Astrocyte (in vitro differentiated cells and primary cell): ENCODE measurements at regions not wholly inside any gene's neighbourhood (a gene's known extent, or its start where the extent isn't known, plus 50 kb on each side); places are given as distances from the start of the nearest gene placed in this dataset.

Experiments used
- DNase-seq: peaks from one replicate; pipeline ENCODE4 v3.0.0-alpha.2; 2010; ENCODE audit warnings: low read depth
- FAIRE-seq: peaks from 2 replicates; lab custom pipeline; 2011; peaks lifted over from hg19 to GRCh38; lab: Jason Lieb, UNC
- H2AFZ ChIP-seq: 2 replicates; pipeline ENCODE4 v1.6.0; 2012; ENCODE audit warnings: low read depth, low read length, inconsistent platforms
- H3K27ac ChIP-seq: 2 replicates; pipeline ENCODE4 v1.5.1; 2011; ENCODE audit warnings: low read depth, low read length, inconsistent platforms
- H3K27me3 ChIP-seq: 2 replicates; pipeline ENCODE4 v1.6.0; 2011; ENCODE audit warnings: low read length, inconsistent platforms; ENCODE audit not compliant: insufficient read depth
- H3K36me3 ChIP-seq: 2 replicates; pipeline ENCODE4 v1.5.1; 2011; ENCODE audit warnings: low read length, inconsistent platforms; ENCODE audit not compliant: insufficient read depth
- H3K4me1 ChIP-seq: 2 replicates; pipeline ENCODE4 v1.5.1; 2011; ENCODE audit warnings: low read length, inconsistent platforms; ENCODE audit not compliant: insufficient read depth
- H3K4me2 ChIP-seq: 2 replicates; pipeline ENCODE4 v1.6.0; 2012; ENCODE audit warnings: low read length, inconsistent platforms
- H3K4me3 ChIP-seq: 2 replicates; pipeline ENCODE4 v1.5.1; 2011; ENCODE audit warnings: low read depth, mild to moderate bottlenecking, low read length, inconsistent platforms; ENCODE audit not compliant: insufficient read depth
- H3K79me2 ChIP-seq: 2 replicates; pipeline ENCODE4 v1.6.0; 2012; ENCODE audit warnings: mild to moderate bottlenecking, low read length, inconsistent platforms; ENCODE audit not compliant: insufficient read depth
- H3K9ac ChIP-seq: 2 replicates; pipeline ENCODE4 v1.6.0; 2012; ENCODE audit warnings: mild to moderate bottlenecking, low read length, inconsistent platforms
- H3K9me3 ChIP-seq: 2 replicates; pipeline ENCODE4 v1.5.1; 2012; ENCODE audit warnings: low read depth, mild to moderate bottlenecking, low read length, inconsistent platforms; ENCODE audit not compliant: insufficient read depth
- H4K20me1 ChIP-seq: 2 replicates; pipeline ENCODE4 v1.6.0; 2012; ENCODE audit warnings: low read length, inconsistent platforms; ENCODE audit not compliant: insufficient read depth
- H3K27ac Mint-ChIP-seq: one replicate; pipeline ENCODE4 v1.8.0; 2021; ENCODE audit warnings: mild to moderate bottlenecking, mixed read lengths; ENCODE audit not compliant: unreplicated experiment
- H3K27me3 Mint-ChIP-seq: one replicate; pipeline ENCODE4 v1.8.0; 2021; ENCODE audit warnings: low read depth, mixed read lengths; ENCODE audit not compliant: unreplicated experiment
- H3K36me3 Mint-ChIP-seq: one replicate; pipeline ENCODE4 v1.8.0; 2021; ENCODE audit warnings: low read depth, mixed read lengths; ENCODE audit not compliant: unreplicated experiment
- H3K4me1 Mint-ChIP-seq: one replicate; pipeline ENCODE4 v1.8.0; 2021; ENCODE audit warnings: low read depth, mixed read lengths; ENCODE audit not compliant: unreplicated experiment
- H3K4me3 Mint-ChIP-seq: one replicate; pipeline ENCODE4 v1.8.0; 2021; ENCODE audit warnings: mild to moderate bottlenecking, moderate library complexity, mixed read lengths; ENCODE audit not compliant: unreplicated experiment
- H3K9me3 Mint-ChIP-seq: one replicate; pipeline ENCODE4 v1.8.0; 2021; ENCODE audit warnings: mild to moderate bottlenecking, mixed read lengths; ENCODE audit not compliant: unreplicated experiment
- CTCF ChIP-seq: IDR thresholded peaks from 2 replicates; pipeline ENCODE4 v1.5.1; 2011; ENCODE audit warnings: low read depth, mild to moderate bottlenecking, inconsistent platforms, low read length, moderate library complexity; ENCODE audit not compliant: insufficient read depth
- EZH2 ChIP-seq: IDR thresholded peaks from 2 replicates; pipeline ENCODE4 v1.6.1; 2012; ENCODE audit warnings: mild to moderate bottlenecking, low read length, inconsistent platforms; ENCODE audit not compliant: insufficient read depth

- H3K79me2 ChIP-seq, result no peaks in the 10 kb centered on the region
- H3K27me3 ChIP-seq, result no peaks in the 10 kb centered on the region
- Mint-ChIP-seq H3K9me3 (peaks cover 4% of the 10 kb centered on the region), H3K27me3 (no peaks in the 10 kb centered on the region), H3K4me3 (no peak overlapping the region), H3K27ac (no peak overlapping the region), H3K36me3 (no peaks in the 10 kb centered on the region), H3K4me1 (peaks cover 4% of the 10 kb centered on the region)
- no peaks in the 10 kb centered on the region for H3K9me3 ChIP-seq
- H2AFZ ChIP-seq, result no peak overlapping the region
- no peak overlapping the region for H3K4me2 ChIP-seq
- H3K27ac ChIP-seq, result no peak overlapping the region
- no peaks in the 10 kb centered on the region for H3K4me1 ChIP-seq
- no peak overlapping the region for H3K4me3 ChIP-seq
- DNase-seq (no peak), FAIRE-seq (no peak)
- TF ChIP-seq CTCF, result no peak
- TF ChIP-seq EZH2, result no peak
- no peak overlapping the region for H3K9ac ChIP-seq
- H4K20me1 ChIP-seq, result no peaks in the 10 kb centered on the region
- H3K36me3 ChIP-seq, result no peaks in the 10 kb centered on the region
These were observed 189.5 kb downstream of the SEC61B start for GRCh38 chr9:99411479-99412115.

GRCh38 chr9:99412606-99413005, 190.5 kb downstream of the SEC61B start:
- no peak overlapping the region for H3K4me3 ChIP-seq
- H3K36me3 ChIP-seq, result no peaks in the 10 kb centered on the region
- no peak for FAIRE-seq
- no peak overlapping the region for H3K27ac ChIP-seq
- H3K36me3 Mint-ChIP-seq, result no peaks in the 10 kb centered on the region
- peaks cover 4% of the 10 kb centered on the region for H3K4me1 Mint-ChIP-seq
- H3K27me3 ChIP-seq, result no peaks in the 10 kb centered on the region
- H3K9ac ChIP-seq, result no peak overlapping the region
- H3K27ac Mint-ChIP-seq, result no peak overlapping the region
- H3K4me2 ChIP-seq, result no peak overlapping the region
- H3K9me3 Mint-ChIP-seq, result peaks cover 4% of the 10 kb centered on the region
- H3K79me2 ChIP-seq, result no peaks in the 10 kb centered on the region
- TF ChIP-seq CTCF, result no peak
- TF ChIP-seq EZH2, result no peak
- H4K20me1 ChIP-seq, result no peaks in the 10 kb centered on the region
- H3K9me3 ChIP-seq, result no peaks in the 10 kb centered on the region
- H2AFZ ChIP-seq, result no peak overlapping the region
- H3K27me3 Mint-ChIP-seq, result no peaks in the 10 kb centered on the region
- H3K4me3 Mint-ChIP-seq, result no peak overlapping the region
- no peaks in the 10 kb centered on the region for H3K4me1 ChIP-seq
- no peak for DNase-seq

GRCh38 chr9:99414321-99414720, 192.2 kb downstream of the SEC61B start:
- no peak for DNase-seq

More at GRCh38 chr9:99414321-99414720, 192.2 kb downstream of the SEC61B start:
- no peaks in the 10 kb centered on the region for H3K79me2 ChIP-seq
- FAIRE-seq, result no peak
- Mint-ChIP-seq H3K4me1 (peaks cover 4% of the 10 kb centered on the region), H3K27ac (no peak overlapping the region), H3K9me3 (peaks cover 2% of the 10 kb centered on the region), H3K4me3 (no peak overlapping the region), H3K36me3 (no peaks in the 10 kb centered on the region), H3K27me3 (no peaks in the 10 kb centered on the region)
- no peak overlapping the region for H3K27ac ChIP-seq
- TF ChIP-seq CTCF (no peak), EZH2 (no peak)
- H3K27me3 ChIP-seq, result no peaks in the 10 kb centered on the region
- no peaks in the 10 kb centered on the region for H4K20me1 ChIP-seq
- no peaks in the 10 kb centered on the region for H3K36me3 ChIP-seq
- H3K9ac ChIP-seq, result no peak overlapping the region
- no peak overlapping the region for H3K4me2 ChIP-seq
- no peaks in the 10 kb centered on the region for H3K9me3 ChIP-seq
- H3K4me1 ChIP-seq, result no peaks in the 10 kb centered on the region
- H2AFZ ChIP-seq, result no peak overlapping the region
- no peak overlapping the region for H3K4me3 ChIP-seq
